Activated naive CD8-positive, alpha-beta T cell treated with anti-CD3 and anti-CD28 coated beads for 36 hours (primary cell): ENCODE measurements at regions not wholly inside any gene's neighbourhood (a gene's known extent, or its start where the extent isn't known, plus 50 kb on each side); places are given as distances from the start of the nearest gene placed in this dataset.
"Not testable (repeated sequence)": the region's sequence is repeated elsewhere in the genome, so short reads cannot be mapped to it uniquely, and the experiment has no call there.

Experiments
- DNase-seq: peaks from one replicate; pipeline ENCODE4 v3.0.0; 2021
- H3K27ac Mint-ChIP-seq: one replicate; pipeline ENCODE4 v1.8.0; 2022; ENCODE audit warnings: mild to moderate bottlenecking, moderate library complexity, mixed read lengths
- H3K27me3 Mint-ChIP-seq: one replicate; pipeline ENCODE4 v1.8.0; 2022; ENCODE audit warnings: mild to moderate bottlenecking, mixed read lengths
- H3K36me3 Mint-ChIP-seq: one replicate; pipeline ENCODE4 v1.8.0; 2021; ENCODE audit warnings: mild to moderate bottlenecking, mixed read lengths
- H3K4me1 Mint-ChIP-seq: one replicate; pipeline ENCODE4 v1.8.0; 2021; ENCODE audit warnings: mixed read lengths
- H3K4me3 Mint-ChIP-seq: one replicate; pipeline ENCODE4 v1.8.0; 2022; ENCODE audit warnings: mild to moderate bottlenecking, moderate library complexity, mixed read lengths
- H3K9me3 Mint-ChIP-seq: one replicate; pipeline ENCODE4 v1.8.0; 2022; ENCODE audit warnings: mixed read lengths

GRCh38 chr3:28986922-28987321 lies 293.9 kb upstream of the RBMS3 start:
- H3K27me3 Mint-ChIP-seq, result no peaks in the 10 kb centered on the region
- no peaks in the 10 kb centered on the region for H3K36me3 Mint-ChIP-seq
- H3K4me3 Mint-ChIP-seq, result no peak overlapping the region
- DNase-seq, result no peak
- H3K27ac Mint-ChIP-seq, result no peak overlapping the region
- peaks cover 4% of the 10 kb centered on the region for H3K4me1 Mint-ChIP-seq
- no peaks in the 10 kb centered on the region for H3K9me3 Mint-ChIP-seq

- H3K27me3 Mint-ChIP-seq, result no peaks in the 10 kb centered on the region
These were observed 291.2 kb upstream of the RBMS3 start for GRCh38 chr3:28989646-28990089.

DNA sequence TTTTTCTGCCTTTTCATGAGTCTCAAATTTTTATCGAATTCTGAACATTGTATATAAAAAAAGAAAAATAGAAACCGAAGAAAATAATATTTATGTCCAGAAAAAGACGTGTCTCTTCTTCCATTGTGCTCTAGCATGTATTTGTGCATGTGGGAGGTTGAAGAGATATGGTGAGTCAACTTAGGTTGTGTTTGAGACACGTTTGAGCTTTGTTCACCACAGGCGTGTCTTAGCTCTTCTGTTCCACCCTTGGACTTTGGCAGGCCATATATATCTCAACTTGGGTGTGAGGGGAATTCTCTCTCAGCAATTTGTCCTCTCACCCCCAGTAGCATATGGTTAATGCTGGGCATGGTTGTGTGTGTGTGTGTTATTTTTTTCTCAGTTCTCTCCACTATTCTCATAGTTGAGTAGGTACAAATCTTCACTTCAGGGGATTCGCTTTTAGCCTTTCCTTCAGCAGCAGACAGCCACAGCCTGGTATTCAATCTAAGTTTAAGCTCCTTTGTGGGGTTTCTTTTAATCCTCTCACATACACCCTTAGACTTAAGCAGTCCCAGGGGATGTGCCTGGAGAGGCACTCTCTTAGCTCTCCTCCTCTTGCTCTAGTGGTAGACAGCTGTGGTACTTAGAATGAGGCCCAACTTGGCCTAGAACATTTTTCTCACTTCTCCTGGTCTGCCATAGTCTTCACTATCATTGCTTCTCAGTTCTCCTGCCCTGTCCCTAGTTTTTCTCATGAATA lies 286.5 kb upstream of the RBMS3 start:
- H3K27me3 Mint-ChIP-seq, result no peaks in the 10 kb centered on the region
- peaks cover 4% of the 10 kb centered on the region for H3K4me1 Mint-ChIP-seq
- no peak for DNase-seq
- H3K9me3 Mint-ChIP-seq, result peaks cover 8% of the 10 kb centered on the region
- H3K27ac Mint-ChIP-seq, result no peak overlapping the region
- H3K4me3 Mint-ChIP-seq, result no peak overlapping the region
- H3K36me3 Mint-ChIP-seq, result peaks cover 2% of the 10 kb centered on the region

More at GRCh38 chr3:28989646-28990089, 291.2 kb upstream of the RBMS3 start:
- H3K27ac Mint-ChIP-seq, result no peak overlapping the region
- DNase-seq, result no peak
- peaks cover 2% of the 10 kb centered on the region for H3K36me3 Mint-ChIP-seq
- H3K4me1 Mint-ChIP-seq, result peaks cover 4% of the 10 kb centered on the region
- no peak overlapping the region for H3K4me3 Mint-ChIP-seq
- H3K9me3 Mint-ChIP-seq, result peaks cover 2% of the 10 kb centered on the region

DNA sequence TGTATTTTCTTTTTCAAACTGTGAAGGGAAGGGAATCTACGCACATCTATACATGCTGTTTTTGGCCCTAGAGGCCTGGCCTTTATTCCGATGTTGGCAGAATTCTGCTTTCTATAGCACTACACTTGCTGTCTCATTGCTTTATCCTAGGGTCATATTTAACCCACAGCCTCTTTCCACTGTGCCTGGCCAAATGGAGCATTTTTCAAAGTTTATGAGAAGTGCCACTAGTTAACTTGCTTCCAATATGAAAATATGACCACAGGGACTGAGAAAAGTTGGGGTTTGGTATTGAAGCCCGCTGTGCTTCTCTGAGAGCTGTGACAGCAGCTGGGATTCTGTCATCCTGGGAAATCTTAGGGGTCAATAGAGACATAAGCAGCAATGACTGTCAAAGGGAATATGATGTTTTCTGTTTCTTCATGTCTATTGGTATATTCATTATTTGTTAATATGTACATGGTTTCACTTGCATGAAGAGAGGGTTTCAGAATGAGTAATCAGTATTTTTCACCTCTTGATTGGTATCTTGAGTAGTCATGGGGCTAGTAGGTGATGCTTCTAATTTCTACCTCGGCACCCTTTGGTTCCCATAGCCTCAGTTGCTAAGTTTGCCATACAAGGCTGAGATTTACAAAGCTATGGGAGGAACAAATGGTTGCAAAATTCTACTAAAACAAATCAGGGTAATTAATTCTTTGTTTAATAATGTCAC lies 275.8 kb upstream of the RBMS3 start:
- no peak overlapping the region for H3K27ac Mint-ChIP-seq
- H3K4me3 Mint-ChIP-seq, result no peak overlapping the region
- H3K4me1 Mint-ChIP-seq, result no peaks in the 10 kb centered on the region
- H3K36me3 Mint-ChIP-seq, result no peaks in the 10 kb centered on the region
- no peaks in the 10 kb centered on the region for H3K9me3 Mint-ChIP-seq
- H3K27me3 Mint-ChIP-seq, result no peaks in the 10 kb centered on the region
- no peak for DNase-seq

DNA sequence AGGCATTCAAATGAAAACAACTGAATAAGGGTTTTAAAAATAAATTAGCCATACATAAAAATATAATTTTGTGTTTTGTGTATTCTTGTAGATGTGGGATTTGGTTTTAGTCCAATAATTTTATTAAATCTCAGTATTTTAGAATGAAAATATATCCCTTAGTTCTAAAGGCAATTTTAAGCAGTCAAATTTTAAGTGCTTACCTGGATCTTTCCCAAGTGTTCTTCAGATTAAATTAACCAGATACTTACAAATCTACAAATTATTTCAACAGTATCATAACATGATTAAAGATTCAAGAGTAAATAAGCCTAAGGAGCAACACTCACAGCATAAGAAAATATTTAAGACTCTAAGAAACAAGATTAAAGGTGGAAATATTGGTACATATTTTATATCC lies 275.0 kb upstream of the RBMS3 start:
- Mint-ChIP-seq H3K4me1 (no peaks in the 10 kb centered on the region), H3K36me3 (no peaks in the 10 kb centered on the region)
- no peak for DNase-seq

DNA sequence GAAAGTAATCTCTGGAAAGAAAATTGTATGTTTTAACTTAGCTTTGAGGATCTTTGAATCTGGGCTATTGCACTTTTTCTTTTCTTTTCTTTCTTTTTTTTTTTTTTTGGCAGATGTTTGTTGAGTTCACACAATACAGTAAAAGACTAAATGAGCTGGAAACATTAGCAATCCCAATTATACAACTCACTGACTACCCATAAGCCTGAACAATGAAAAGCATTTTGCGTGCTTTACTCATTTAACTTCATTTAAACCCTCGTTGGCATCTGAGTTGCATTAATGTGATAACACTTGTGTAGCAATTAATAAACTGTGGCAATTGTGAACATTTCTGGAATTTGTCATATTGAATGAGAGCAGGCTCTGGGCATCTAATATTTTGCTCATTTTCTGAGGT lies 269.4 kb upstream of the RBMS3 start:
- H3K27me3 Mint-ChIP-seq, result no peaks in the 10 kb centered on the region
- no peaks in the 10 kb centered on the region for H3K9me3 Mint-ChIP-seq
- DNase-seq, result no peak
- H3K36me3 Mint-ChIP-seq, result no peaks in the 10 kb centered on the region
- no peak overlapping the region for H3K4me3 Mint-ChIP-seq
- H3K27ac Mint-ChIP-seq, result no peak overlapping the region
- no peaks in the 10 kb centered on the region for H3K4me1 Mint-ChIP-seq

More for the DNA sequence above, 275.0 kb upstream of the RBMS3 start:
- H3K27me3 Mint-ChIP-seq, result no peaks in the 10 kb centered on the region
- H3K27ac Mint-ChIP-seq, result no peak overlapping the region
- no peaks in the 10 kb centered on the region for H3K9me3 Mint-ChIP-seq
- no peak overlapping the region for H3K4me3 Mint-ChIP-seq

DNA sequence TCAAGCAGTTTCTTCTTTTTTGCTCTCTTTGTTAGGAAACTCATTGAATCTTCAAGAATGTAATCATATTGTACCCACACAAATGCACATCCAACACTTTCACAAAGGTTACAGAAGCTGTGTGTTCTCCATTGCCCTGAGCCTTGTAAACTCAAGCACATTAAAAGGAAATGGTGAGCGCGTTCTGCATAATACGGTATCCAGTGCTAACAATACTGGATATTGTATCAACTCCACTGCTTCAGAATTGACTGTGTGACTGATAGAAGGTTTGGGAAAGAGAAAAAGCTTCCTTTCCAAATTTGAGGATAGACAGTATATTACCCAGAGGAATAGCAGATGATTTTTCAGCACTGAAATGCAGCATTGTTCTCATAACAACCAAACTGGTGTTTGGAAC lies 268.9 kb upstream of the RBMS3 start:
- Mint-ChIP-seq H3K9me3 (no peaks in the 10 kb centered on the region), H3K4me3 (no peak overlapping the region), H3K4me1 (no peaks in the 10 kb centered on the region), H3K36me3 (no peaks in the 10 kb centered on the region), H3K27ac (no peak overlapping the region), H3K27me3 (no peaks in the 10 kb centered on the region)
- no peak for DNase-seq

DNA sequence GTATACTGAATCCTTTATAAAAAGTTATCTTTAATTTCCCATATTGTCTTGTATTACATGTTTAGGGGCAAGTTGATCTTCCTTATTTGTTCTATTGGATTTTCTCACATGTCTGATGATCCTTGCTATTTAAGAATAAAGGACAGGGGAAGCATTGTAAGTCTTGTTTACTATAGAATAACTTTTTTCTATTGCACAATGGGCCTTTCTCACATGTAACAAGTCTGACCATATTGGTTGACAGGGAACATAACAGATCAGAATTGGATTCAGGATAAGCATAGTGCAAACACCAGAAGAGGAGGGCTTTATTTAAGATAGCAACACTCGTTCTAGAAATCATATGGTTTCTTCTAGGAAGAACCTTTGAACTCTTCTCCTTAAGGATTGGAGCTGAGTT lies 257.9 kb upstream of the RBMS3 start:
- no peak for DNase-seq
- H3K27me3 Mint-ChIP-seq, result no peaks in the 10 kb centered on the region
- no peaks in the 10 kb centered on the region for H3K4me1 Mint-ChIP-seq
- H3K4me3 Mint-ChIP-seq, result no peak overlapping the region
- H3K36me3 Mint-ChIP-seq, result no peaks in the 10 kb centered on the region
- H3K27ac Mint-ChIP-seq, result no peak overlapping the region
- H3K9me3 Mint-ChIP-seq, result peaks cover 8% of the 10 kb centered on the region

GRCh38 chr3:29026286-29026685 lies 254.6 kb upstream of the RBMS3 start:
- Mint-ChIP-seq H3K9me3 (peaks cover 8% of the 10 kb centered on the region), H3K4me3 (no peak overlapping the region), H3K27ac (no peak overlapping the region), H3K4me1 (no peaks in the 10 kb centered on the region), H3K27me3 (no peaks in the 10 kb centered on the region), H3K36me3 (no peaks in the 10 kb centered on the region)
- DNase-seq, result no peak

- no peak overlapping the region for H3K27ac Mint-ChIP-seq
- no peaks in the 10 kb centered on the region for H3K36me3 Mint-ChIP-seq
- no peaks in the 10 kb centered on the region for H3K4me1 Mint-ChIP-seq
- H3K4me3 Mint-ChIP-seq, result no peak overlapping the region
- peaks cover 8% of the 10 kb centered on the region for H3K9me3 Mint-ChIP-seq
- H3K27me3 Mint-ChIP-seq, result no peaks in the 10 kb centered on the region
- DNase-seq, result no peak
These were observed 253.9 kb upstream of the RBMS3 start for GRCh38 chr3:29026959-29027358.

- not testable (repeated sequence) for H3K4me3 Mint-ChIP-seq, H3K9me3 Mint-ChIP-seq, H3K36me3 Mint-ChIP-seq, H3K4me1 Mint-ChIP-seq, H3K27ac Mint-ChIP-seq, DNase-seq, H3K27me3 Mint-ChIP-seq
These were observed 249.7 kb upstream of the RBMS3 start for GRCh38 chr3:29031175-29031574.

GRCh38 chr3:29033511-29033910 lies 247.4 kb upstream of the RBMS3 start:
- DNase-seq, result no peak
- Mint-ChIP-seq H3K9me3 (no peaks in the 10 kb centered on the region), H3K4me3 (no peak overlapping the region), H3K27me3 (no peaks in the 10 kb centered on the region), H3K27ac (no peak overlapping the region), H3K36me3 (no peaks in the 10 kb centered on the region), H3K4me1 (no peaks in the 10 kb centered on the region)

DNA sequence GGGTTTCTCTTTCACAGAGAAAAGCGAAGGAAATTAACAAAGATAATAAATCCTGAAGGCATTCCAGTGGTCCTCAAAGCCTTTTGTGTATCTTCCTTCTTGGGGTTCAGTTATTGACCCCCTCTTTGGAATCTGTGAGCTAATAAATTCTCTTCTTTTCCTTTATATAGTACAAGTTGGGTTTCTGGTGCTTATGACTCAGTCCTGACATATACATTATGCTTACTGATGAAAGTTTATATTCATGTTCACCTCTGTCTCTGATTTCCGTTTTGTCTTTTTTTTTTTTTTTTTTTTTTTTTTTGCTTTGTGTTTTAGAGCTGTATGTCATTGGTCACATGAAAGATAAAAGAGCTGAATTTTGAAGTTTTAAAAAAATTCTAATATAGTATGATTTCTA lies 230.7 kb upstream of the RBMS3 start:
- Mint-ChIP-seq H3K4me1 (no peaks in the 10 kb centered on the region), H3K9me3 (peaks cover 17% of the 10 kb centered on the region), H3K36me3 (peaks cover 3% of the 10 kb centered on the region), H3K27me3 (peaks cover under 1% of the 10 kb centered on the region), H3K4me3 (no peak overlapping the region), H3K27ac (no peak overlapping the region)
- no peak for DNase-seq

DNA sequence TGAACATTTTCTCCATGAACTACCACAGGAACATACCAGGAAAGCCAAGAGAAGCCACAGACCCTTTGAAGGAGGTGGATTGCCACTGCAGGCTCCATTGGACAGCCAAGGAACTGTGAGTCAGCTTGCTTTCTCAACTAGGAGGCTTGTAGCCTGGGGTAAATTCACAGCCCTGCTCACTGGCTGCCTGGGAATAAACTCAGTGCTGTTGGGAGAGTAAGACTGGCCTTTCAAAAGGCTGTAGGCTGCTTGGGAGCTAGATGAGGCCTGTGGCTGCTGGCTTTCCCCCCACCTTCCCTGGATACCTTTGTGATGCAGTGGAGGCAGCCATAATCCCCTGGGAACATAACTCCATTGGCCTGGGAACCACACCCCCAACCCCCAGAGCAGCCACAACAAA lies 223.5 kb upstream of the RBMS3 start:
- H3K27ac Mint-ChIP-seq, result no peak overlapping the region
- no peaks in the 10 kb centered on the region for H3K4me1 Mint-ChIP-seq
- DNase-seq, result no peak
- peaks cover 11% of the 10 kb centered on the region for H3K27me3 Mint-ChIP-seq
- H3K4me3 Mint-ChIP-seq, result no peak overlapping the region
- peaks cover 3% of the 10 kb centered on the region for H3K36me3 Mint-ChIP-seq
- peaks cover 19% of the 10 kb centered on the region for H3K9me3 Mint-ChIP-seq

GRCh38 chr3:29064085-29064484 lies 216.8 kb upstream of the RBMS3 start:
- Mint-ChIP-seq H3K27me3 (no peaks in the 10 kb centered on the region), H3K4me3 (no peak overlapping the region), H3K4me1 (no peaks in the 10 kb centered on the region), H3K9me3 (peaks cover 2% of the 10 kb centered on the region), H3K27ac (no peak overlapping the region), H3K36me3 (no peaks in the 10 kb centered on the region)
- no peak for DNase-seq

- Mint-ChIP-seq H3K4me1 (no peaks in the 10 kb centered on the region), H3K9me3 (no peaks in the 10 kb centered on the region), H3K27ac (no peak overlapping the region), H3K36me3 (no peaks in the 10 kb centered on the region), H3K4me3 (no peak overlapping the region), H3K27me3 (no peaks in the 10 kb centered on the region)
- DNase-seq, result no peak
These were observed 215.6 kb upstream of the RBMS3 start for GRCh38 chr3:29065211-29065785.
